ENCODE measurements at regions not wholly inside any gene's neighbourhood (a gene's known extent, or its start where the extent isn't known, plus 50 kb on each side); places are given as distances from the start of the nearest gene placed in this dataset.

GRCh38 chr20:40120827-40121226, 568.2 kb downstream of the MAFB start:
- no peak for DNase-seq

- no peak for DNase-seq
Measured at GRCh38 chr20:40111282-40111681, 577.8 kb downstream of the MAFB start.

- no peak for DNase-seq
Measured at GRCh38 chr20:40110311-40110831, 578.7 kb downstream of the MAFB start.

- DNase-seq = no peak
Measured at GRCh38 chr20:40109136-40109535, 579.9 kb downstream of the MAFB start.

- DNase-seq = no peak
Measured at GRCh38 chr20:40108321-40108720, 580.7 kb downstream of the MAFB start.

- DNase-seq = no peak
Measured at GRCh38 chr20:40104959-40105358, 584.1 kb downstream of the MAFB start.

- DNase-seq = no peak
Measured at GRCh38 chr20:40103420-40103819, 585.6 kb downstream of the MAFB start.

GRCh38 chr20:40101560-40101959, 587.5 kb downstream of the MAFB start:
- no peak for DNase-seq

- no peak for DNase-seq
Measured at GRCh38 chr20:40100261-40100660, 588.8 kb downstream of the MAFB start.

GRCh38 chr20:40090236-40090635, 598.8 kb downstream of the MAFB start:
- no peak for DNase-seq

GRCh38 chr20:40087496-40087895, 601.5 kb downstream of the MAFB start:
- no peak for DNase-seq

GRCh38 chr20:40085513-40085912, 603.5 kb downstream of the MAFB start:
- DNase-seq = no peak

GRCh38 chr20:40082436-40082835, 606.6 kb downstream of the MAFB start:
- no peak for DNase-seq

GRCh38 chr20:40081653-40082052, 607.4 kb downstream of the MAFB start:
- no peak for DNase-seq

- DNase-seq = no peak
Measured at GRCh38 chr20:40080041-40080652, 608.9 kb downstream of the MAFB start.

- no peak for DNase-seq
Measured at GRCh38 chr20:40073535-40074111, 615.4 kb downstream of the MAFB start.

GRCh38 chr20:40072907-40073306, 616.1 kb downstream of the MAFB start:
- DNase-seq = no peak

- DNase-seq = no peak
Measured at GRCh38 chr20:40056171-40056570, 632.9 kb downstream of the MAFB start.

GRCh38 chr20:40055711-40056110, 633.3 kb downstream of the MAFB start:
- DNase-seq = no peak

- no peak for DNase-seq
Measured at GRCh38 chr20:40054311-40054710, 634.7 kb downstream of the MAFB start.

- DNase-seq = no peak
Measured at GRCh38 chr20:40050596-40050995, 638.4 kb downstream of the MAFB start.

GRCh38 chr20:40049854-40050253, 639.2 kb downstream of the MAFB start:
- no peak for DNase-seq

GRCh38 chr20:40046703-40047102, 642.3 kb downstream of the MAFB start:
- DNase-seq = no peak

- DNase-seq = no peak
Measured at GRCh38 chr20:40037511-40037910, 651.5 kb downstream of the MAFB start.

- no peak for DNase-seq
Measured at GRCh38 chr20:40029589-40029988, 659.4 kb downstream of the MAFB start.

Measured in NCI-H2081 (cell line).